Nephron progenitor cell (in vitro differentiated cells): ENCODE measurements at regions not wholly inside any gene's neighbourhood (a gene's known extent, or its start where the extent isn't known, plus 50 kb on each side); places are given as distances from the start of the nearest gene placed in this dataset.

Source experiments
- DNase-seq: peaks from one replicate; pipeline ENCODE4 v3.0.0; 2021
- H3K27ac Mint-ChIP-seq: 2 replicates; pipeline ENCODE4 v1.8.0; 2021; ENCODE audit warnings: mild to moderate bottlenecking, moderate library complexity, mixed read lengths
- H3K27me3 Mint-ChIP-seq: 2 replicates; pipeline ENCODE4 v1.8.0; 2021; ENCODE audit warnings: mild to moderate bottlenecking, low read depth, mixed read lengths; ENCODE audit not compliant: poor library complexity
- H3K36me3 Mint-ChIP-seq: 2 replicates; pipeline ENCODE4 v1.8.0; 2021; ENCODE audit warnings: low read depth, mixed read lengths
- H3K4me1 Mint-ChIP-seq: 2 replicates; pipeline ENCODE4 v1.8.0; 2021; ENCODE audit warnings: mixed read lengths
- H3K4me3 Mint-ChIP-seq: 2 replicates; pipeline ENCODE4 v1.8.0; 2021; ENCODE audit warnings: mild to moderate bottlenecking, moderate library complexity, mixed read lengths
- H3K9me3 Mint-ChIP-seq: 2 replicates; pipeline ENCODE4 v1.8.0; 2021; ENCODE audit warnings: mild to moderate bottlenecking, moderate library complexity, mixed read lengths
- CTCF ChIP-seq: fragments of 200-600 bp; sonication (generic); IDR thresholded peaks from 2 replicates; pipeline ENCODE4 v1.5.0; 2021; ENCODE audit warnings: antibody characterized with exemption

GRCh38 chr1:2950926-2951305, 70.4 kb upstream of the ACTRT2 start:
- no peak for TF ChIP-seq CTCF
- no peak for DNase-seq
- Mint-ChIP-seq H3K4me3 (no peak overlapping the region), H3K9me3 (peaks cover 68% of the 10 kb centered on the region), H3K36me3 (no peaks in the 10 kb centered on the region), H3K27ac (no peak overlapping the region), H3K27me3 (no peaks in the 10 kb centered on the region), H3K4me1 (no peaks in the 10 kb centered on the region)

GRCh38 chr1:2951856-2952255, 69.4 kb upstream of the ACTRT2 start:
- Mint-ChIP-seq H3K4me3 (no peak overlapping the region), H3K27ac (no peak overlapping the region), H3K4me1 (no peaks in the 10 kb centered on the region), H3K9me3 (peaks cover 73% of the 10 kb centered on the region), H3K27me3 (no peaks in the 10 kb centered on the region), H3K36me3 (no peaks in the 10 kb centered on the region)
- no peak for DNase-seq
- TF ChIP-seq CTCF, result no peak

- no peaks in the 10 kb centered on the region for H3K4me1 Mint-ChIP-seq
- peaks cover 73% of the 10 kb centered on the region for H3K9me3 Mint-ChIP-seq
- no peaks in the 10 kb centered on the region for H3K36me3 Mint-ChIP-seq
- TF ChIP-seq CTCF, result no peak
- no peak overlapping the region for H3K4me3 Mint-ChIP-seq
- no peaks in the 10 kb centered on the region for H3K27me3 Mint-ChIP-seq
- H3K27ac Mint-ChIP-seq, result no peak overlapping the region
- no peak for DNase-seq
These were observed 68.9 kb upstream of the ACTRT2 start for GRCh38 chr1:2952371-2952770.

- no peak overlapping the region for H3K4me3 Mint-ChIP-seq
- TF ChIP-seq CTCF, result no peak
- peaks cover 79% of the 10 kb centered on the region for H3K9me3 Mint-ChIP-seq
- H3K27me3 Mint-ChIP-seq, result no peaks in the 10 kb centered on the region
- H3K27ac Mint-ChIP-seq, result no peak overlapping the region
- no peaks in the 10 kb centered on the region for H3K36me3 Mint-ChIP-seq
- H3K4me1 Mint-ChIP-seq, result no peaks in the 10 kb centered on the region
- DNase-seq, result no peak
These were observed 68.3 kb upstream of the ACTRT2 start for GRCh38 chr1:2952992-2953391.

- Mint-ChIP-seq H3K36me3 (no peaks in the 10 kb centered on the region), H3K4me1 (no peaks in the 10 kb centered on the region), H3K9me3 (peaks cover 83% of the 10 kb centered on the region), H3K27ac (no peak overlapping the region), H3K4me3 (no peak overlapping the region), H3K27me3 (no peaks in the 10 kb centered on the region)
- no peak for TF ChIP-seq CTCF
- DNase-seq, result no peak
These were observed 67.5 kb upstream of the ACTRT2 start for GRCh38 chr1:2953688-2954285.

- no peaks in the 10 kb centered on the region for H3K27me3 Mint-ChIP-seq
- H3K27ac Mint-ChIP-seq, result no peak overlapping the region
- H3K9me3 Mint-ChIP-seq, result peaks cover 87% of the 10 kb centered on the region
These were observed 65.6 kb upstream of the ACTRT2 start for GRCh38 chr1:2955652-2956051.

More at GRCh38 chr1:2955652-2956051, 65.6 kb upstream of the ACTRT2 start:
- Mint-ChIP-seq H3K36me3 (no peaks in the 10 kb centered on the region), H3K4me3 (no peak overlapping the region), H3K4me1 (no peaks in the 10 kb centered on the region)
- no peak for TF ChIP-seq CTCF
- no peak for DNase-seq
